ENCODE measurements at regions not wholly inside any gene's neighbourhood (a gene's known extent, or its start where the extent isn't known, plus 50 kb on each side); places are given as distances from the start of the nearest gene placed in this dataset.

DNA sequence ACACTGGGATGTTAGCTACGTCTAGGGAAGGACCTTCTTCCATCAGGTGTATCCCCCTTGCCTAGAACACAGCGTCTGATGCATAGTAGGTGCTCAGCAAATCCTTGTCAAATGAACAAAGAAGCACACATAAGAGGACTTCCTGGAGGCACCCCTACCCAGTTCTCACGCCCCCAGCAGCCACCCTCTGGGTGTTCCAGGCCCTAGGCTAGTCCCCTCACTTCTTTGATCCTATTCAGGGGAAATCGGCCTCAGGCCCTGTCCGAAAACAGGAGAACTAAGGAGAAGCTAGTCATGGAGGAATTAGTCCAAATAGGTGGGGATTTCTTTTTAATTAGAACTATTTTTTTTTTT lies 84.7 kb upstream of the SIRPA start:
- TF ChIP-seq, protein P1, sequence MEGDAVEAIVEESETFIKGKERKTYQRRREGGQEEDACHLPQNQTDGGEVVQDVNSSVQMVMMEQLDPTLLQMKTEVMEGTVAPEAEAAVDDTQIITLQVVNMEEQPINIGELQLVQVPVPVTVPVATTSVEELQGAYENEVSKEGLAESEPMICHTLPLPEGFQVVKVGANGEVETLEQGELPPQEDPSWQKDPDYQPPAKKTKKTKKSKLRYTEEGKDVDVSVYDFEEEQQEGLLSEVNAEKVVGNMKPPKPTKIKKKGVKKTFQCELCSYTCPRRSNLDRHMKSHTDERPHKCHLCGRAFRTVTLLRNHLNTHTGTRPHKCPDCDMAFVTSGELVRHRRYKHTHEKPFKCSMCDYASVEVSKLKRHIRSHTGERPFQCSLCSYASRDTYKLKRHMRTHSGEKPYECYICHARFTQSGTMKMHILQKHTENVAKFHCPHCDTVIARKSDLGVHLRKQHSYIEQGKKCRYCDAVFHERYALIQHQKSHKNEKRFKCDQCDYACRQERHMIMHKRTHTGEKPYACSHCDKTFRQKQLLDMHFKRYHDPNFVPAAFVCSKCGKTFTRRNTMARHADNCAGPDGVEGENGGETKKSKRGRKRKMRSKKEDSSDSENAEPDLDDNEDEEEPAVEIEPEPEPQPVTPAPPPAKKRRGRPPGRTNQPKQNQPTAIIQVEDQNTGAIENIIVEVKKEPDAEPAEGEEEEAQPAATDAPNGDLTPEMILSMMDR (optimal IDR thresholded peaks at IDR 0.05 in 1 of 3, IDR thresholded peaks at IDR 0.05 in 1 of 3, conservative IDR thresholded peaks at IDR 0.05 in 1 of 3; ENCODE audit: extremely low read depth in 1 of 3, insufficient read depth in 2 of 3, low read length in 3 of 3) = no peak
- no peak for TF ChIP-seq EZH2 (IDR thresholded peaks at IDR 0.05; ENCODE audit: low read length)
